Dermis blood vessel endothelial cell (primary cell): ENCODE measurements at regions not wholly inside any gene's neighbourhood (a gene's known extent, or its start where the extent isn't known, plus 50 kb on each side); places are given as distances from the start of the nearest gene placed in this dataset.

Experiments used
- DNase-seq: peaks from one replicate; pipeline ENCODE4 v3.0.0; 2010

- DNase-seq = no peak
Measured at GRCh38 chr14:84127495-84127894, 1402.4 kb upstream of the FLRT2 start.

GRCh38 chr14:84128050-84128449, 1401.9 kb upstream of the FLRT2 start:
- peak; percentile 49 for DNase-seq

- DNase-seq = no peak
Measured at GRCh38 chr14:84129007-84129406, 1400.9 kb upstream of the FLRT2 start.

GRCh38 chr14:84129941-84130340, 1400.0 kb upstream of the FLRT2 start:
- no peak for DNase-seq

GRCh38 chr14:84131924-84132323, 1398.0 kb upstream of the FLRT2 start:
- DNase-seq = no peak

GRCh38 chr14:84144166-84144565, 1385.8 kb upstream of the FLRT2 start:
- peak; percentile 65 for DNase-seq

- no peak for DNase-seq
Measured at GRCh38 chr14:84152452-84152851, 1377.5 kb upstream of the FLRT2 start.

- DNase-seq = no peak
Measured at GRCh38 chr14:84162633-84163032, 1367.3 kb upstream of the FLRT2 start.

GRCh38 chr14:84167026-84167425, 1362.9 kb upstream of the FLRT2 start:
- no peak for DNase-seq

GRCh38 chr14:84180336-84180735, 1349.6 kb upstream of the FLRT2 start:
- no peak for DNase-seq

- no peak for DNase-seq
Measured at GRCh38 chr14:84181072-84181471, 1348.9 kb upstream of the FLRT2 start.

GRCh38 chr14:84195514-84195913, 1334.4 kb upstream of the FLRT2 start:
- DNase-seq = no peak

GRCh38 chr14:84197704-84198103, 1332.2 kb upstream of the FLRT2 start:
- no peak for DNase-seq

- no peak for DNase-seq
Measured at GRCh38 chr14:84202486-84202885, 1327.5 kb upstream of the FLRT2 start.

GRCh38 chr14:84203896-84204295, 1326.0 kb upstream of the FLRT2 start:
- DNase-seq = no peak

GRCh38 chr14:84208451-84208850, 1321.5 kb upstream of the FLRT2 start:
- DNase-seq = no peak

- no peak for DNase-seq
Measured at GRCh38 chr14:84209031-84209430, 1320.9 kb upstream of the FLRT2 start.

- DNase-seq = no peak
Measured at GRCh38 chr14:84217066-84217465, 1312.9 kb upstream of the FLRT2 start.

GRCh38 chr14:84225268-84225667, 1304.7 kb upstream of the FLRT2 start:
- no peak for DNase-seq

- peak; percentile 67 for DNase-seq
Measured at GRCh38 chr14:84228702-84229101, 1301.2 kb upstream of the FLRT2 start.

GRCh38 chr14:84234281-84234680, 1295.7 kb upstream of the FLRT2 start:
- no peak for DNase-seq

- DNase-seq = no peak
Measured at GRCh38 chr14:84236290-84236689, 1293.7 kb upstream of the FLRT2 start.

GRCh38 chr14:84237881-84238280, 1292.1 kb upstream of the FLRT2 start:
- DNase-seq = no peak

- DNase-seq = no peak
Measured at GRCh38 chr14:84247693-84248092, 1282.3 kb upstream of the FLRT2 start.

- DNase-seq = peak; percentile 96
Measured at GRCh38 chr14:84250893-84251292, 1279.1 kb upstream of the FLRT2 start.
